ENCODE measurements at regions not wholly inside any gene's neighbourhood (a gene's known extent, or its start where the extent isn't known, plus 50 kb on each side); places are given as distances from the start of the nearest gene placed in this dataset.

DNA sequence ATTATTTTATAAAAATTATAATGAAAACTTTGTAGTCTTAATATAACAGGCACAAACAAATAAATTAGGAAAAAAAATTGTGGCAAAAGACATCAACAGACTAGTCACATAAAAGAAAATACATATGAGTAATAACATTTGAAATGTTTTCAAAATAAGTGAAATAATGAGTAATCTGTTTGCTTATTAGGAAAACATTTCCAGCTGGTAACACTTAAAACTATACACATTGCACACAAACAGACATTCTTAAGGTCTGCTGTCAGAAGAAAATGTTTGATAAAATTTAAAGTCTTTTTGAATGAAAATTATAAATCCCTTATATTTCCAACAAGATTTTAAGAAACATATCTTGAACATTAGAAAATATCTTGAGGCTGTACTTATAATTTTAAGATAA lies 1326.3 kb upstream of the CADM2 start:
- CTCF ChIA-PET, result no interaction called here
- no peak overlapping the region for H3K27ac ChIP-seq (ENCODE audit: extremely low read depth, low read depth, low read length)
- TF ChIP-seq ZNF221 (tag by site-specific recombination; IDR thresholded peaks at IDR 0.05; ENCODE audit: borderline replicate concordance) (no peak), TRIM28 (IDR thresholded peaks at IDR 0.05; ENCODE audit: borderline replicate concordance, low read length) (no peak)
- TF ChIP-seq, protein P1, sequence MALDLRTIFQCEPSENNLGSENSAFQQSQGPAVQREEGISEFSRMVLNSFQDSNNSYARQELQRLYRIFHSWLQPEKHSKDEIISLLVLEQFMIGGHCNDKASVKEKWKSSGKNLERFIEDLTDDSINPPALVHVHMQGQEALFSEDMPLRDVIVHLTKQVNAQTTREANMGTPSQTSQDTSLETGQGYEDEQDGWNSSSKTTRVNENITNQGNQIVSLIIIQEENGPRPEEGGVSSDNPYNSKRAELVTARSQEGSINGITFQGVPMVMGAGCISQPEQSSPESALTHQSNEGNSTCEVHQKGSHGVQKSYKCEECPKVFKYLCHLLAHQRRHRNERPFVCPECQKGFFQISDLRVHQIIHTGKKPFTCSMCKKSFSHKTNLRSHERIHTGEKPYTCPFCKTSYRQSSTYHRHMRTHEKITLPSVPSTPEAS (tag by site-specific recombination; IDR thresholded peaks at IDR 0.05), result no peak
- H3K4me3 ChIP-seq (ENCODE audit: low read depth, low read length), result no peak overlapping the region
- no peaks in the 10 kb centered on the region for H3K36me3 ChIP-seq (ENCODE audit: control insufficient read depth in 2 of 2, insufficient read depth in 1 of 2, low read length in 2 of 2)
- no peaks in the 10 kb centered on the region for H3K4me1 ChIP-seq (ENCODE audit: control insufficient read depth, insufficient read depth, low read length)
- POLR2A ChIA-PET, result no interaction called here
- no peaks in the 10 kb centered on the region for H3K9me3 ChIP-seq (ENCODE audit: control insufficient read depth, insufficient read depth, low read depth, low read length)

DNA sequence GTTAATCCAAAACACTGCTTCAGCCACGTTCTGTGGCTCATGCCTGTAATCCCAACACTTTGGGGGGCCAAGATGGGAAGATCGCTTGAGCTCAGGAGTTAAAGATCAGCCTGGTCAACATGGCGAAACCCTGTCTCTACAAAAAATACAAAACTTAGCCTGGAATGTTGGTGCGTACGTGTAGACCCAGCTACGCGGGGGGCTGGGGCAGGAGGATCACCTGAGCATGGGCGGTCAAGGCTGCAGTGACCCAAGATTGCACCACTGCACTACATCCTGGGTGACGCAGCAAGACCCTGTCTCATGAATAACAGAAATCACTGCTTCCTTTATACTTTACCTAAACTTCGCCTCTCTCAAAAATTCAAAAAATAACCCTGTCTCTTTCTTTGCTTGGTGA lies 1325.0 kb upstream of the CADM2 start:
- CTCF ChIA-PET, result no interaction called here
- POLR2A ChIA-PET, result no interaction called here
- no peak overlapping the region for H3K27ac ChIP-seq (ENCODE audit: extremely low read depth, low read depth, low read length)
- H3K36me3 ChIP-seq (ENCODE audit: control insufficient read depth in 2 of 2, insufficient read depth in 1 of 2, low read length in 2 of 2), result no peaks in the 10 kb centered on the region
- H3K4me3 ChIP-seq (ENCODE audit: low read depth, low read length), result no peak overlapping the region
- no peaks in the 10 kb centered on the region for H3K4me1 ChIP-seq (ENCODE audit: control insufficient read depth, insufficient read depth, low read length)
- H3K9me3 ChIP-seq (ENCODE audit: control insufficient read depth, insufficient read depth, low read depth, low read length), result no peaks in the 10 kb centered on the region
- TF ChIP-seq ZNF133 (tag by site-specific recombination; IDR thresholded peaks at IDR 0.05) (no peak), ZNF248 (tag by site-specific recombination; IDR thresholded peaks at IDR 0.05) (no peak), ZNF677 (tag by site-specific recombination; IDR thresholded peaks at IDR 0.05) (no peak), RBAK (tag by site-specific recombination; IDR thresholded peaks at IDR 0.05) (no peak)
- TF ChIP-seq, protein P2, sequence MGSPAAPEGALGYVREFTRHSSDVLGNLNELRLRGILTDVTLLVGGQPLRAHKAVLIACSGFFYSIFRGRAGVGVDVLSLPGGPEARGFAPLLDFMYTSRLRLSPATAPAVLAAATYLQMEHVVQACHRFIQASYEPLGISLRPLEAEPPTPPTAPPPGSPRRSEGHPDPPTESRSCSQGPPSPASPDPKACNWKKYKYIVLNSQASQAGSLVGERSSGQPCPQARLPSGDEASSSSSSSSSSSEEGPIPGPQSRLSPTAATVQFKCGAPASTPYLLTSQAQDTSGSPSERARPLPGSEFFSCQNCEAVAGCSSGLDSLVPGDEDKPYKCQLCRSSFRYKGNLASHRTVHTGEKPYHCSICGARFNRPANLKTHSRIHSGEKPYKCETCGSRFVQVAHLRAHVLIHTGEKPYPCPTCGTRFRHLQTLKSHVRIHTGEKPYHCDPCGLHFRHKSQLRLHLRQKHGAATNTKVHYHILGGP (tag by site-specific recombination; IDR thresholded peaks at IDR 0.05), result no peak
- TF ChIP-seq, protein P3, sequence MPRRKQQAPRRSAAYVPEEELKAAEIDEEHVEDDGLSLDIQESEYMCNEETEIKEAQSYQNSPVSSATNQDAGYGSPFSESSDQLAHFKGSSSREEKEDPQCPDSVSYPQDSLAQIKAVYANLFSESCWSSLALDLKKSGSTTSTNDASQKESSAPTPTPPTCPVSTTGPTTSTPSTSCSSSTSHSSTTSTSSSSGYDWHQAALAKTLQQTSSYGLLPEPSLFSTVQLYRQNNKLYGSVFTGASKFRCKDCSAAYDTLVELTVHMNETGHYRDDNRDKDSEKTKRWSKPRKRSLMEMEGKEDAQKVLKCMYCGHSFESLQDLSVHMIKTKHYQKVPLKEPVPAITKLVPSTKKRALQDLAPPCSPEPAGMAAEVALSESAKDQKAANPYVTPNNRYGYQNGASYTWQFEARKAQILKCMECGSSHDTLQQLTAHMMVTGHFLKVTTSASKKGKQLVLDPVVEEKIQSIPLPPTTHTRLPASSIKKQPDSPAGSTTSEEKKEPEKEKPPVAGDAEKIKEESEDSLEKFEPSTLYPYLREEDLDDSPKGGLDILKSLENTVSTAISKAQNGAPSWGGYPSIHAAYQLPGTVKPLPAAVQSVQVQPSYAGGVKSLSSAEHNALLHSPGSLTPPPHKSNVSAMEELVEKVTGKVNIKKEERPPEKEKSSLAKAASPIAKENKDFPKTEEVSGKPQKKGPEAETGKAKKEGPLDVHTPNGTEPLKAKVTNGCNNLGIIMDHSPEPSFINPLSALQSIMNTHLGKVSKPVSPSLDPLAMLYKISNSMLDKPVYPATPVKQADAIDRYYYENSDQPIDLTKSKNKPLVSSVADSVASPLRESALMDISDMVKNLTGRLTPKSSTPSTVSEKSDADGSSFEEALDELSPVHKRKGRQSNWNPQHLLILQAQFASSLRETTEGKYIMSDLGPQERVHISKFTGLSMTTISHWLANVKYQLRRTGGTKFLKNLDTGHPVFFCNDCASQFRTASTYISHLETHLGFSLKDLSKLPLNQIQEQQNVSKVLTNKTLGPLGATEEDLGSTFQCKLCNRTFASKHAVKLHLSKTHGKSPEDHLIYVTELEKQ (tag by site-specific recombination; IDR thresholded peaks at IDR 0.05; ENCODE audit: borderline replicate concordance), result no peak

DNA sequence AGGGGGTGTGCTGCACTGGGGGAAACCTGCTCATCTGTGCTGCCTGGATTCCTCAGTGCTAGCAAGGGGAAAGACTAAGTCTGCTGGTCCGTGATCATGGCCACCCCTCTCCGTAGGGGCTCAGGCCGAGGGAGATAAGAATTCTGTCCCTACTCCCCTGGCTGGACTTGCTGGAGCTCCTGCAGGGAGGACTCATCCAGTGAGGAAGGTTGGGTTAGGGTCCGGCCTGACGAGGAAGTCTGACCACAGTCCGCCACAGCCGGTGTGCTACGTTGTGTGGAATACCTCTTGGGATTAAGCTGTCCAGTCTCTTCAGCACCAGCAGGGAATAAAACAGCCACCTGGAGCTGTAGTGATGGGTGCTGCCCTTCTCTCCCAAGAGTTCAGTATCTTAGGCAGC lies 1309.1 kb upstream of the CADM2 start:
- Histone ChIP-seq H3K4me1 (ENCODE audit: control insufficient read depth, insufficient read depth, low read length) (no peaks in the 10 kb centered on the region), H3K4me3 (ENCODE audit: low read depth, low read length) (no peak overlapping the region), H3K36me3 (ENCODE audit: control insufficient read depth in 2 of 2, insufficient read depth in 1 of 2, low read length in 2 of 2) (no peaks in the 10 kb centered on the region), H3K27ac (ENCODE audit: extremely low read depth, low read depth, low read length) (no peak overlapping the region), H3K9me3 (ENCODE audit: control insufficient read depth, insufficient read depth, low read depth, low read length) (no peaks in the 10 kb centered on the region)
- CTCF ChIA-PET, result no interaction called here
- POLR2A ChIA-PET, result no interaction called here
- TF ChIP-seq ZNF621 (tag by site-specific recombination; IDR thresholded peaks at IDR 0.05) (no peak), ZEB2 (tag by site-specific recombination; IDR thresholded peaks at IDR 0.05) (no peak), ZNF174 (tag by site-specific recombination; IDR thresholded peaks at IDR 0.05) (no peak), KLF16 (tag by site-specific recombination; IDR thresholded peaks at IDR 0.05) (no peak), ZNF211 (tag by site-specific recombination; IDR thresholded peaks at IDR 0.05; ENCODE audit: low read depth) (no peak), ZNF843 (tag by site-specific recombination; IDR thresholded peaks at IDR 0.05) (no peak), ZNF658 (tag by site-specific recombination; IDR thresholded peaks at IDR 0.05) (no peak), OSR2 (tag by site-specific recombination; IDR thresholded peaks at IDR 0.05) (no peak), ZNF223 (tag by site-specific recombination; IDR thresholded peaks at IDR 0.05) (no peak)
- TF ChIP-seq, protein P2 (tag by site-specific recombination; IDR thresholded peaks at IDR 0.05), result no peak
- TF ChIP-seq, protein P4, sequence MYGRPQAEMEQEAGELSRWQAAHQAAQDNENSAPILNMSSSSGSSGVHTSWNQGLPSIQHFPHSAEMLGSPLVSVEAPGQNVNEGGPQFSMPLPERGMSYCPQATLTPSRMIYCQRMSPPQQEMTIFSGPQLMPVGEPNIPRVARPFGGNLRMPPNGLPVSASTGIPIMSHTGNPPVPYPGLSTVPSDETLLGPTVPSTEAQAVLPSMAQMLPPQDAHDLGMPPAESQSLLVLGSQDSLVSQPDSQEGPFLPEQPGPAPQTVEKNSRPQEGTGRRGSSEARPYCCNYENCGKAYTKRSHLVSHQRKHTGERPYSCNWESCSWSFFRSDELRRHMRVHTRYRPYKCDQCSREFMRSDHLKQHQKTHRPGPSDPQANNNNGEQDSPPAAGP (tag by site-specific recombination; IDR thresholded peaks at IDR 0.05), result no peak

Measured in HEK293 (cell line).